Ureter (tissue), 1 donor: ENCODE measurements at regions not wholly inside any gene's neighbourhood (a gene's known extent, or its start where the extent isn't known, plus 50 kb on each side); places are given as distances from the start of the nearest gene placed in this dataset.

Experiments
- DNase-seq: peaks from one replicate; pipeline ENCODE4 v3.0.0-alpha.2; 2020; ENCODE audit warnings: low spot score
- donor health status: DM: yes; HTN: yes; CAD: no.

GRCh38 chr18:78559584-78559983 lies 420.0 kb upstream of the SALL3 start:
- DNase-seq, result peak; percentile 34

- DNase-seq, result peak; percentile 18
These were observed 417.7 kb upstream of the SALL3 start for GRCh38 chr18:78561757-78562510.

- DNase-seq, result peak; percentile 22
These were observed 417.1 kb upstream of the SALL3 start for GRCh38 chr18:78562531-78562961.

DNA sequence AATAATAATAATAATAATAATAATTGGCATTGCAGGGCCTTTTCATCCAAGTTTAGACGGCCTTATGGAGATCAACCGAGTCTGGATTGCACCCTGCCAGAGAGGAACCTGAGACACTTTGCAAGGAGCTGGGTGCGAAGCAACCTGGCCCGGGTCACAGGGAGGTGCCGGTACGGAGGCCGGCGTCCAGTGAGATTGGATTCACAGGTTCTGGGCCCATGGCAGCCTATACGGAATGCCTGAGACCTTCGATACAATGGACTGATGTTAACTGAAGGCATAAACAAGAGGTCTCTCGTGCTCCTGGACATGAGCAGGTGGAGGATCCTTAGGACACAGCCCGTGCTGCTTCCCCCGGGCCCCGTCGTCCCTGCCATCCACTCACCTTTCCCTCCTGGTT lies 416.5 kb upstream of the SALL3 start:
- peak; percentile 24 for DNase-seq

- DNase-seq, result no peak
These were observed 415.6 kb upstream of the SALL3 start for GRCh38 chr18:78564030-78564429.

DNA sequence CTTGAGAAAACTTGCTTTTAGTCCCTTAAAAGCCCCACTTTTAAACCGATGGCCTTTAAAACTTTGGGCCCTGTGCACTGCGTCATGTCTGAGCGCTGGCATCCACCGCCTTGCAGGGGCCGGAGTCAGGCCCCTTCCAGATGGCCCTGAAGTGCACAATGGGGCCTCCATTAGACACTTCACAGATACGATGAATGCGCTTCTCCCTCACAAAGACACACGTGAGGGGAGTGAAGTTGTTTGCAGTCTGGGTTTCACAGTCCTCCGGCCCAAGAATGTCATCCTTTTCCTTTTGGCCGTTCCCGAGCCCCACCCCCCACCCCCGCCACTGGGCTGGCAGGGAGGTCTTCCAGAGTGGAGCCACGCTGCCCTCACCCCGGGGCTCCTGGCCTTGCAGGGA lies 415.1 kb upstream of the SALL3 start:
- no peak for DNase-seq

- no peak for DNase-seq
These were observed 414.4 kb upstream of the SALL3 start for GRCh38 chr18:78565240-78565639.

GRCh38 chr18:78566065-78566464 lies 413.6 kb upstream of the SALL3 start:
- no peak for DNase-seq

- no peak for DNase-seq
These were observed 412.9 kb upstream of the SALL3 start for GRCh38 chr18:78566720-78567119.

DNA sequence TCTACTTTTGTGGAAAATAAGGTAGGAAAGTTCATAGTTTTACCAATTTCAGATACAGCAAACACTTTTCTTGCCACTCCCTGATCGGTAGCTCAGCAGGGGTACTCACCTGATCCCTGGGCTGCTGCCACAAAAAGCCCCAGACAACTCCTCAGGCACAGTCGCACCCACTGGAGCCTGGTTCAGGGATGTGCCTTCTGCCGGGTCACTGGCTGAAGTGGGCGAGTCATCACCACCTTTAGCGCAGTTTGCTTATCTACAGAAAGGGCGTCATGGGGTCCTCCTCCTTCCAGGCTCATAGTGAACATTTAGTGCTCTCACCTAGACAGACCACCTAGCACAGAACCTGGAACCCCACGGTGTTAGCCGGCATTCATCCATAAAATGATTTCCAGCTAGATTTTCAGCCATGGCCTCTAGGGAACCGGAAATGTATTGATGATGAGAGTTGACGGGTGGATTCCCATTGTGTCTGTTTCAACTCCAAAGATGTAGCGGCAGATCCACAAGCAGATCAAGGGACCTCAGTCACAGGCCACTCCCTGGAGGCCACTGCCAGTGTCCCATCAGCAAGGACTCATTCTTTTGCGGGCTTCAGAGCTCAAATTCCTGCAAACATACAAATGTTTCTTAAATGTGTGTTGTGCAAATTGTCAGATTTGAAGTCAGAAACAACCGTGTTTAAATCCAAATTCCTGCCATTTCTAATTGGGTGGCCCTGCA lies 408.4 kb upstream of the SALL3 start:
- DNase-seq, result no peak

DNA sequence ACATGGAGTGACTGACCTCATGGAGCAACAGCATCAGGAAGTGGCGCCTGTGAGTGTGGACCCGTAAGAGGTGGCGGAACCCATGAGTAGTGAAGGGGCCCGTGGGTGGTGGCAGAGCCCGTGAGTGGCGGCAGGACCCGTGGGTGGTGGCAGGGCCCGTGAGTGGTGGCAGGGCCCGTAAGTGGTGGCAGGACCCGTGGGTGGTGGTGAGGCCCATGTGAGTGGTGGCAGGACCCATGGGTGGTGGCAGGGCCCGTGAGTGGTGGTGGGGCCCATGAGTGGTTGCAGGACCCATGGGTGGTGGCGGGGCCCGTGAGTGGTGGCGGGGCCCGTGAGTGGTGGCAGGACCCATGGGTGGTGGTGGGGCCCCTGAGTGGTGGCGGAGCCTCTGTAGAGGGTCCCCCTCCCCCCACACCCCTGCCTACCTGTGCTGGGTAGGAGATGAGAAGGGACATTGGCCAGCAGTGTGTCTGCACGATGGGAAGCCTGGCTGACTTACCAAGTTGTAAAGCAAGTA lies 407.7 kb upstream of the SALL3 start:
- no peak for DNase-seq

DNA sequence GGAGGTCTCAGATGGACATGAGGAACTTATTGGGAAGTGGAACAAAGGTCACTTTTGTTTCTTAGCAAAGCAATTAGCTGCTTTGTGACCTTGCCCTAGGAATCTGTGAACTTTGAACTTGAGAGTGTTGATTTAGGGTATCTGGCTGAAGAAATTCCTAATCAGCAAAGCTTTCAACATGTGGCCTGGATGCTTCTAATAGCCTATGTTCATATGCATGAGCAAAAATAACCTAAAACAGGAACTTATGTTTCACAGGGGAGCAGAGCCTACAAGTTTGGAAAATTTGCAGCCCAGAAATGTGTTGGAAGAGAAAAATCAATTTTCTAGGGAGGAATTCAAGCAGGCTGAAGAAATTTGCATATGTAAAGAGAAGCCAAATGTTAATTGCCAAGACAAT lies 405.8 kb upstream of the SALL3 start:
- DNase-seq, result no peak

GRCh38 chr18:78576967-78577366 lies 402.7 kb upstream of the SALL3 start:
- peak; percentile 70 for DNase-seq

- DNase-seq, result no peak
These were observed 400.2 kb upstream of the SALL3 start for GRCh38 chr18:78579449-78579848.

DNA sequence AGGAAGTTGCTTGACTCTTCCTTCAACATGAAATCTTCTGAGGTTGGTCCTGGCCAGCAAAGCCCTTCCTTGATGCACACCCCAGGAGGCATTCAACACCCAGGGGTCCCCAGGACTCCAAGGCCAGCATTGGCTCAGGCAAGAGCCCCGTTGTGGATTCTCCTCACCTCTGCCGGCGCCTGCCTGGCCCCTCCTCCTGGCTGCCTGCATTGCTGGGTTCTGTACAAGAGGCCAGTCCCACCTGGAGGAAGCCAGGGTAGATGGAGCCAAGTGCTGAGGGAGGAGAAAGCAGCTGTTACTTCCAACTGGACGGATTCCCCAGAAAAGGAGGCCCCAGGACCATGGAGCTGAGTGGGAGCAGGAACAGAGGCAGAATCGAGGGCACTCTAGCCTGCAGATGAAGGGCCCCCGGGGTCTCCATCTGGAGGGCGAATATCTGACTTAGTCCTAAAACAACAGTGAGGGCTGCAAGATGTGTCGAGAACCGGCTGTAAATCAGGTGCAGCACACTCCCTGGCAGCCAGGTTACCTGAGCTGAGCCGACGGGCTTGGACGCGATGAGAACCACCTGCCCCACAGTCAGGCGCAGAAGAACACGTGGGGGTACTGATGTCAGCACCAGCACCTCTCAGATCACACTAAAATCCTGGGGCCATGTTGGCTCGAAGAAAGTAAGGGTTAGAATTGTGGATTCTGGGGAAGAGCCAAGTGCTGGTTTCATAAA lies 399.6 kb upstream of the SALL3 start:
- DNase-seq, result peak; percentile 36

- DNase-seq, result no peak
These were observed 398.7 kb upstream of the SALL3 start for GRCh38 chr18:78580835-78581339.

GRCh38 chr18:78582181-78582709 lies 397.4 kb upstream of the SALL3 start:
- DNase-seq, result peak; percentile 32

DNA sequence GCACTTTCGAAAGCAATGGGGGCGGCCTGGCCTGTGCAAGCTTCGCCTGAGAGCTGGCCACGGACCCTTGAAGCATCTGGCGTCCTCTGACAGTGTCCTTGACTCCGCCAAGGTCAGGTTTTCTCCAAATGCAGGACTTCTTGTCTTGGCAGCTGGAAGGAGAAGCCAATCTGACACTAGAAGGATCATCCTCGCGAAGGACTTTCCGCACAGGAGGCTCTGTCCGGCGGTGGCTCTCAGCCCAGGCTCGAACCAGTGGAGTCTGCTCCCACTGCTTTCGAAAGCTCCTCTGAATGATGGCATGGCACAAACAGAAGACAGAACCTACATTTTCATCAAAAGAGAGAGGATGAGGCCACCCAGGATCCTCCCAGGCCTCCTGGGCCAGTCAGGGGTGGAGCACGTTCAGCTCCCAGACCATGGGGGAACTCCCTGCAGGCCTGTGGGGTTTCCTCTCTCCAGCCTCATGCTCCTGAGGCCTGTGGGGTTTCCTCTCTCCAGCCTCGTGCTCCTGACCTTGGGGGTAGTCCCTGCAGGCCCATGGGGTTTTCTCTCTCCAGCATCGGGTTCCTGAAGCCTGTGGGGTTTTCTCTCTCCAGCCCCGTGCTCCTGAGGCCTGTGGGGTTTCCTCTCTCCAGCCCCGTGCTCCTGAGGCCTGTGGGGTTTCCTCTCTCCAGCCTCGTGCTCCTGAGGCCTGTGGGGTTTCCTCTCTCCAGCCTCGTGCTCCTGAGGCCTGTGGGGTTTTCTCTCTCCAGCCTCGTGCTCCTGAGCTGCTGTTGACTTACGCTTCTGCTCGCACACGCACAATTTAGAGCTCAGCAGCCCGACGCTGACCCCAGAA lies 396.5 kb upstream of the SALL3 start:
- DNase-seq, result peak; percentile 20

GRCh38 chr18:78583739-78584458 lies 395.7 kb upstream of the SALL3 start:
- peak; percentile 20 for DNase-seq

DNA sequence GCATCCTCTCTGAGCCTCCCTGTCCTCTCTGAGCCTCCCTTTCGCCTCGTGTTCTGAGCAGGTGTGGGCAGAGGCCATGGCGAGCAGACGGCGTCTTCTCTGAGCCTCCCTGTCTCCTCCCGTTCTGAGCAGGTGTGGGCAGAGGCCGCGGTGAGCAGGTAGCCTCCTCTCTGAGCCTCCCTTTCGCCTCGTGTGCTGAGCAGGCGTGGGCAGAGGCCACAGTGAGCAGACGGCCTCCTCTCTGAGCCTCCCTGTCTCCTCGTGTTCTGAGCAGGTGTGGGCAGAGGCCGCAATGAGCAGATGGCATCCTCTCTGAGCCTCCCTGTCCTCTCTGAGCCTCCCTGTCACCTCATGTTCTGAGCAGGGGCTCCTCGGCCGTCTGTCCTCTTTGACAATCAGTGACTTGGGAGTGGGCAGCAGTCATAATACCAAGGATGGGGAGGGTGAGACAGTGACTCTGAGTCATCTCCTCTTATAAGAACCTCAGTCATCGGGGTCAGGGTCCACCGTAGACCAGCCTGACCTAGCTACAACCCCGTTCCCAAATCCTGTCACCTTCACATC lies 395.1 kb upstream of the SALL3 start:
- peak; percentile 19 for DNase-seq
